HL-60 (cell line): ENCODE measurements at regions not wholly inside any gene's neighbourhood (a gene's known extent, or its start where the extent isn't known, plus 50 kb on each side); places are given as distances from the start of the nearest gene placed in this dataset.

ENCODE experiments used
- DNase-seq, 2 experiments: peaks; one replicate each; pipeline ENCODE4 v3.0.0-alpha.2; 2010 to 2020; ENCODE audit warnings: low read depth in 1 of 2, low spot score in 1 of 2
- H3K27ac ChIP-seq: fragments of 250-450 bp; sonication (Bioruptor Pico); replicated peaks from 2 replicates; pipeline ENCODE4 v1.5.1; 2020; ENCODE audit warnings: mild to moderate bottlenecking, moderate library complexity
- H3K27me3 ChIP-seq: fragments of 250-450 bp; sonication (Bioruptor Pico); 2 replicates; pipeline ENCODE4 v1.5.1; 2021; ENCODE audit warnings: mild to moderate bottlenecking, moderate library complexity; ENCODE audit not compliant: insufficient read depth, poor library complexity, severe bottlenecking
- H3K4me3 ChIP-seq: replicated peaks from 2 replicates; pipeline ENCODE4 v1.5.1; 2011; ENCODE audit warnings: mild to moderate bottlenecking, control low read depth, low read length; ENCODE audit not compliant: insufficient read depth
- CTCF ChIP-seq: IDR thresholded peaks from one replicate; pipeline ENCODE4 v1.5.1; 2011; ENCODE audit warnings: low read length, control low read depth, inconsistent platforms; ENCODE audit not compliant: insufficient read depth
- GABPA ChIP-seq: IDR thresholded peaks from 2 replicates; pipeline ENCODE4 v1.6.1; 2012; ENCODE audit warnings: low read depth
- POLR2AphosphoS5 ChIP-seq: IDR thresholded peaks from 2 replicates; pipeline ENCODE4 v1.6.1; 2012; ENCODE audit warnings: low read depth
- REST ChIP-seq: IDR thresholded peaks from 2 replicates; pipeline ENCODE4 v1.6.1; 2012; ENCODE audit warnings: low read depth; ENCODE audit not compliant: insufficient replicate concordance
- SPI1 ChIP-seq: IDR thresholded peaks from 2 replicates; pipeline ENCODE4 v1.6.1; 2012; ENCODE audit warnings: low read depth, mild to moderate bottlenecking, borderline replicate concordance

- Histone ChIP-seq H3K4me3 (no peak overlapping the region), H3K27me3 (no peaks in the 10 kb centered on the region), H3K27ac (no peak overlapping the region)
- DNase-seq: no peak
- TF ChIP-seq CTCF (no peak), REST (no peak), GABPA (no peak), POLR2AphosphoS5 (no peak), SPI1 (no peak)
These were observed 633.5 kb downstream of the RERGL start for GRCh38 chr12:17456486-17456885.

- Histone ChIP-seq H3K27ac (no peak overlapping the region), H3K4me3 (no peak overlapping the region), H3K27me3 (no peaks in the 10 kb centered on the region)
- no peak for DNase-seq
- TF ChIP-seq REST: no peak
- TF ChIP-seq GABPA: no peak
- TF ChIP-seq SPI1: no peak
- TF ChIP-seq POLR2AphosphoS5: no peak
- TF ChIP-seq CTCF: no peak
These were observed 651.9 kb downstream of the RERGL start for GRCh38 chr12:17438141-17438540.

GRCh38 chr12:17416748-17417147 lies 673.2 kb downstream of the RERGL start:
- DNase-seq: no peak
- TF ChIP-seq SPI1 (no peak), REST (no peak), GABPA (no peak), CTCF (no peak), POLR2AphosphoS5 (no peak)
- Histone ChIP-seq H3K4me3 (no peak overlapping the region), H3K27me3 (no peaks in the 10 kb centered on the region), H3K27ac (no peak overlapping the region)
